PFSK-1 (cell line): ENCODE measurements at regions not wholly inside any gene's neighbourhood (a gene's known extent, or its start where the extent isn't known, plus 50 kb on each side); places are given as distances from the start of the nearest gene placed in this dataset.

Source experiments
- FOXP2 ChIP-seq: optimal IDR thresholded peaks from 2 replicates; pipeline ENCODE3; 2011; ENCODE audit warnings: borderline replicate concordance, control low read depth, inconsistent platforms; ENCODE audit not compliant: insufficient read depth; ENCODE audit errors: extremely low read length, extremely low read depth
- POLR2AphosphoS5 ChIP-seq: IDR thresholded peaks from 2 replicates; pipeline ENCODE4 v1.6.1; 2012; ENCODE audit warnings: low read depth, mild to moderate bottlenecking, control low read depth, low read length, moderate library complexity
- REST ChIP-seq, 2 experiments: IDR thresholded peaks; 2 replicates each; pipeline versions ENCODE4 v1.6.1 to v1.8.0; 2011 to 2012; ENCODE audit warnings: low read depth in 2 of 2, low read length in 2 of 2, control low read depth in 1 of 2, inconsistent platforms in 1 of 2, mild to moderate bottlenecking in 1 of 2, moderate library complexity in 1 of 2; ENCODE audit not compliant: insufficient read depth in 1 of 2
- SIN3A ChIP-seq: IDR thresholded peaks from 2 replicates; pipeline ENCODE4 v1.6.1; 2012; ENCODE audit warnings: mild to moderate bottlenecking, low read length, moderate library complexity, borderline replicate concordance; ENCODE audit not compliant: insufficient read depth
- TAF1 ChIP-seq: IDR thresholded peaks from 2 replicates; pipeline ENCODE4 v1.6.1; 2012; ENCODE audit warnings: low read length, control low read depth, borderline replicate concordance; ENCODE audit not compliant: insufficient read depth

- TF ChIP-seq REST (IDR thresholded peaks at IDR 0.05; ENCODE audit: insufficient read depth in 1 of 2, low read depth in 2 of 2, low read length in 2 of 2), result no peak
- no peak for TF ChIP-seq FOXP2
- no peak for TF ChIP-seq TAF1
- no peak for TF ChIP-seq SIN3A
- no peak for TF ChIP-seq POLR2AphosphoS5
Measured at GRCh38 chr18:73954268-73954667, 193.4 kb downstream of the FBXO15 start.

GRCh38 chr18:73952296-73952946 lies 195.2 kb downstream of the FBXO15 start:
- TF ChIP-seq FOXP2 (no peak), TAF1 (no peak), SIN3A (no peak), REST (IDR thresholded peaks at IDR 0.05; ENCODE audit: insufficient read depth in 1 of 2, low read depth in 2 of 2, low read length in 2 of 2) (no peak), POLR2AphosphoS5 (no peak)

- TF ChIP-seq SIN3A (no peak), POLR2AphosphoS5 (no peak), REST (IDR thresholded peaks at IDR 0.05; ENCODE audit: insufficient read depth in 1 of 2, low read depth in 2 of 2, low read length in 2 of 2) (no peak), FOXP2 (no peak), TAF1 (no peak)
Measured at GRCh38 chr18:73950116-73950700, 197.4 kb downstream of the FBXO15 start.

GRCh38 chr18:73948497-73948896 lies 199.1 kb downstream of the FBXO15 start:
- TF ChIP-seq FOXP2 (no peak), POLR2AphosphoS5 (no peak), SIN3A (no peak), REST (IDR thresholded peaks at IDR 0.05; ENCODE audit: insufficient read depth in 1 of 2, low read depth in 2 of 2, low read length in 2 of 2) (no peak), TAF1 (no peak)
